ENCODE measurements at regions not wholly inside any gene's neighbourhood (a gene's known extent, or its start where the extent isn't known, plus 50 kb on each side); places are given as distances from the start of the nearest gene placed in this dataset.

- Mint-ChIP-seq H3K4me3 (no peak overlapping the region), H3K4me1 (no peaks in the 10 kb centered on the region), H3K27me3 (peaks cover 4% of the 10 kb centered on the region), H3K36me3 (no peaks in the 10 kb centered on the region), H3K27ac (no peak overlapping the region), H3K9me3 (peaks cover 0 to 6% (median 0%) of the 10 kb centered on the region in 7 donors)
- ATAC-seq (ENCODE audit: low read depth in 2 of 2): no peak
- H3K36me3 ChIP-seq (ENCODE audit: control insufficient read depth, insufficient read depth, low read length): no peaks in the 10 kb centered on the region
- H3K27me3 ChIP-seq (ENCODE audit: control insufficient read depth, insufficient read depth, low read length): no peaks in the 10 kb centered on the region
- DNase-seq: no peak
- no peak overlapping the region for H3K4me3 ChIP-seq (ENCODE audit: low read depth, low read length)
- H3K9me3 ChIP-seq (ENCODE audit: control insufficient read depth in 2 of 2, low read length in 2 of 2): no peaks in the 10 kb centered on the region
- no peak overlapping the region for H3K27ac ChIP-seq (ENCODE audit: insufficient read depth, low read length, poor library complexity, severe bottlenecking)
- H3K4me1 ChIP-seq (ENCODE audit: control insufficient read depth, insufficient read depth, low read length, poor library complexity, severe bottlenecking): no peaks in the 10 kb centered on the region
Measured at GRCh38 chr3:139728414-139728813, 50.6 kb upstream of the NMNAT3 start.

Data from CD4-positive, CD25-positive, alpha-beta regulatory T cell (primary cell).